Keratinocyte (primary cell): ENCODE measurements at regions not wholly inside any gene's neighbourhood (a gene's known extent, or its start where the extent isn't known, plus 50 kb on each side); places are given as distances from the start of the nearest gene placed in this dataset.

Experiments used
- DNase-seq: peaks from one replicate; pipeline ENCODE4 v3.0.0-alpha.2; 2011; ENCODE audit warnings: low read depth, missing footprints, low spot score
- FAIRE-seq: peaks from 2 replicates; lab custom pipeline; 2011; peaks lifted over from hg19 to GRCh38; lab: Jason Lieb, UNC
- H2AFZ ChIP-seq: 2 replicates; pipeline ENCODE4 v1.6.0; 2012; ENCODE audit warnings: low read length, control low read depth, inconsistent platforms; ENCODE audit not compliant: control insufficient read depth
- H3K27ac ChIP-seq: 2 replicates; pipeline ENCODE4 v1.5.1; 2011; ENCODE audit warnings: low read length; ENCODE audit not compliant: control insufficient read depth, insufficient read depth
- H3K27me3 ChIP-seq: 3 replicates; pipeline ENCODE4 v1.6.0; 2011; ENCODE audit warnings: low read length; ENCODE audit not compliant: control insufficient read depth, insufficient read depth; ENCODE audit errors: extremely low read depth
- H3K36me3 ChIP-seq, 2 experiments: 2 replicates in 1 of 2; 3 replicates in 1 of 2; pipeline ENCODE4 v1.5.1; 2011; ENCODE audit warnings: low read length in 2 of 2, mild to moderate bottlenecking in 1 of 2; ENCODE audit not compliant: control insufficient read depth in 2 of 2, insufficient read depth in 2 of 2; ENCODE audit errors: extremely low read depth in 1 of 2
- H3K4me1 ChIP-seq: 3 replicates; pipeline ENCODE4 v1.5.1; 2011; ENCODE audit warnings: low read length; ENCODE audit not compliant: control insufficient read depth, insufficient read depth; ENCODE audit errors: extremely low read depth
- H3K4me2 ChIP-seq: 3 replicates; pipeline ENCODE4 v1.6.0; 2011; ENCODE audit warnings: low read depth, low read length; ENCODE audit not compliant: control insufficient read depth, insufficient read depth; ENCODE audit errors: extremely low read depth
- H3K4me3 ChIP-seq, 3 experiments: fragments of 200-600 bp in 1 of 3; sonication (generic) in 1 of 3; 2 replicates in 2 of 3; 3 replicates in 1 of 3; pipeline ENCODE4 v1.5.1; 2011 to 2016; ENCODE audit warnings: low read length in 3 of 3, mild to moderate bottlenecking in 3 of 3, control low read depth in 2 of 3, inconsistent platforms in 1 of 3, low read depth in 1 of 3, mixed read lengths in 1 of 3, mixed run types in 1 of 3, moderate library complexity in 1 of 3; ENCODE audit not compliant: control insufficient read depth in 2 of 3, insufficient read depth in 2 of 3; ENCODE audit errors: extremely low read depth in 1 of 3
- H3K79me2 ChIP-seq: 2 replicates; pipeline ENCODE4 v1.6.0; 2012; ENCODE audit warnings: low read length; ENCODE audit not compliant: control insufficient read depth, insufficient read depth
- H3K9ac ChIP-seq: 3 replicates; pipeline ENCODE4 v1.6.0; 2011; ENCODE audit warnings: low read length; ENCODE audit not compliant: control insufficient read depth, insufficient read depth; ENCODE audit errors: extremely low read depth
- H3K9me1 ChIP-seq: 3 replicates; pipeline ENCODE4 v1.6.0; 2011; ENCODE audit warnings: low read length; ENCODE audit not compliant: control insufficient read depth, insufficient read depth; ENCODE audit errors: extremely low read depth
- H3K9me3 ChIP-seq: 2 replicates; pipeline ENCODE4 v1.5.1; 2012; ENCODE audit warnings: low read depth, low read length; ENCODE audit not compliant: control insufficient read depth
- H4K20me1 ChIP-seq: 3 replicates; pipeline ENCODE4 v1.6.0; 2011; ENCODE audit warnings: low read length; ENCODE audit not compliant: control insufficient read depth, insufficient read depth; ENCODE audit errors: extremely low read depth
- CTCF ChIP-seq, 3 experiments: IDR thresholded peaks in 1 of 3; conservative IDR thresholded peaks in 1 of 3; optimal IDR thresholded peaks in 1 of 3; 2 replicates in 2 of 3; 3 replicates in 1 of 3; pipeline versions ENCODE3 to v1.5.1; 2011; ENCODE audit warnings: low read length in 3 of 3, mild to moderate bottlenecking in 3 of 3, moderate library complexity in 2 of 3, control low read depth in 1 of 3, inconsistent platforms in 1 of 3; ENCODE audit not compliant: insufficient read depth in 2 of 3; ENCODE audit errors: extremely low read depth in 1 of 3
- EZH2 ChIP-seq: IDR thresholded peaks from one replicate; pipeline ENCODE4 v1.6.1; 2012; ENCODE audit warnings: inconsistent platforms, mild to moderate bottlenecking, low read length, moderate library complexity
- dilution Hi-C: fragments of 300-500 bp; cut with MboI; formaldehyde crosslinking; loops from one replicate; pipeline ENCODE4 v1.7.0; 2020; ENCODE audit warnings: low sequenced_read_pairs; ENCODE audit not compliant: extremely low pct_ligation_motif_present

DNA sequence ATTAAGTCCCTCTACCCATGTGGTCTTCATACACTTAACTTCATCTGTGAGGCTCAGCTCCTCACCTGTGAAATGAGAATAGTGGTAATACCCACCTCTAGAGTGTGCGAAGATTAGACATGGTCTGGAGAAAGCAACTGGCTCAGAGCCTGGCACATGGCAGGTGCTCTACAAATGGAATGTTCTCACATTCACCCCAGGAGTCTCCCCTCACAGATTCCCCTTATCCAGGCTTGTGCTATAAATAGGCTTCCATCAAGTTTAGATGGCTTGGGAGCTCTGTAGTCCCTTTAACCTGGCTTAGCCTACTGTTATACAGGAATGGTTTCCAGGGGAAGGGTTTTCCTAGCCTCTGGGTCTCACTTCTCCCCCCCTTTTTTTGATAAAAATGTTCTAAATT, 455.9 kb downstream of the RNF144A start:
- Histone ChIP-seq H3K4me2 (no peak overlapping the region), H3K9me3 (no peaks in the 10 kb centered on the region), H3K36me3 (no peaks in the 10 kb centered on the region), H3K79me2 (no peaks in the 10 kb centered on the region), H3K9ac (no peak overlapping the region), H3K4me1 (no peaks in the 10 kb centered on the region), H3K4me3 (no peak overlapping the region), H3K9me1 (no peaks in the 10 kb centered on the region), H3K27me3 (no peaks in the 10 kb centered on the region), H2AFZ (no peak overlapping the region), H3K27ac (no peak overlapping the region), H4K20me1 (no peaks in the 10 kb centered on the region)
- DNase-seq (no peak), FAIRE-seq (no peak)
- dilution Hi-C loops, result no loop called here
- TF ChIP-seq EZH2 (no peak), CTCF (optimal IDR thresholded peaks at IDR 0.05 in 1 of 3, IDR thresholded peaks at IDR 0.05 in 1 of 3, conservative IDR thresholded peaks at IDR 0.05 in 1 of 3; ENCODE audit: extremely low read depth in 1 of 3, insufficient read depth in 2 of 3, low read length in 3 of 3) (no peak)

GRCh38 chr2:7375901-7376300, 458.7 kb downstream of the RNF144A start:
- H3K36me3 ChIP-seq, result no peaks in the 10 kb centered on the region
- TF ChIP-seq EZH2, result no peak
- H3K9me3 ChIP-seq, result no peaks in the 10 kb centered on the region
- no peak overlapping the region for H3K27ac ChIP-seq
- H3K9ac ChIP-seq, result no peak overlapping the region
- no peaks in the 10 kb centered on the region for H3K79me2 ChIP-seq
- H2AFZ ChIP-seq, result no peak overlapping the region
- FAIRE-seq, result no peak
- H3K4me1 ChIP-seq, result no peaks in the 10 kb centered on the region
- H3K9me1 ChIP-seq, result no peaks in the 10 kb centered on the region
- no peak overlapping the region for H3K4me2 ChIP-seq
- no peaks in the 10 kb centered on the region for H4K20me1 ChIP-seq
- no peak for DNase-seq
- no peaks in the 10 kb centered on the region for H3K27me3 ChIP-seq
- dilution Hi-C loops, result no loop called here
- H3K4me3 ChIP-seq, result no peak overlapping the region

- H3K9ac ChIP-seq, result no peak overlapping the region
- no peak for TF ChIP-seq CTCF (optimal IDR thresholded peaks at IDR 0.05 in 1 of 3, IDR thresholded peaks at IDR 0.05 in 1 of 3, conservative IDR thresholded peaks at IDR 0.05 in 1 of 3; ENCODE audit: extremely low read depth in 1 of 3, insufficient read depth in 2 of 3, low read length in 3 of 3)
- no peak for TF ChIP-seq EZH2
- no peak overlapping the region for H3K4me3 ChIP-seq
- no peak overlapping the region for H3K27ac ChIP-seq
- H3K36me3 ChIP-seq, result no peaks in the 10 kb centered on the region
- FAIRE-seq, result no peak
- no peak for DNase-seq
- H4K20me1 ChIP-seq, result no peaks in the 10 kb centered on the region
- no peak overlapping the region for H2AFZ ChIP-seq
- no peak overlapping the region for H3K4me2 ChIP-seq
- no peaks in the 10 kb centered on the region for H3K9me3 ChIP-seq
- no peaks in the 10 kb centered on the region for H3K27me3 ChIP-seq
- no peaks in the 10 kb centered on the region for H3K4me1 ChIP-seq
- dilution Hi-C loops, result no loop called here
- H3K79me2 ChIP-seq, result no peaks in the 10 kb centered on the region
- H3K9me1 ChIP-seq, result no peaks in the 10 kb centered on the region
Observed at GRCh38 chr2:7377916-7378569, 460.8 kb downstream of the RNF144A start.
